ENCODE measurements at regions not wholly inside any gene's neighbourhood (a gene's known extent, or its start where the extent isn't known, plus 50 kb on each side); places are given as distances from the start of the nearest gene placed in this dataset.
"Not testable (repeated sequence)": the region's sequence is repeated elsewhere in the genome, so short reads cannot be mapped to it uniquely, and the experiment has no call there.

GRCh38 chr12:86950043-86950442 is 693.9 kb upstream of the MGAT4C start:
- no peaks in the 10 kb centered on the region for H3K4me1 ChIP-seq (ENCODE audit: insufficient read depth, insufficient read length)
- no peaks in the 10 kb centered on the region for H3K27me3 ChIP-seq (ENCODE audit: insufficient read depth, insufficient read length)
- no peaks in the 10 kb centered on the region for H3K9me3 ChIP-seq (ENCODE audit: insufficient read depth, low read length)
- H3K36me3 ChIP-seq (ENCODE audit: insufficient read depth, insufficient read length, low read length), result no peaks in the 10 kb centered on the region
- DNase-seq (ENCODE audit: low read depth, low spot score), result no peak
- TF ChIP-seq ZNF274 (IDR thresholded peaks at IDR 0.05; ENCODE audit: low read depth, low read length) (no peak), YY1 (IDR thresholded peaks at IDR 0.05; ENCODE audit: insufficient read depth, insufficient read length) (no peak), SUZ12 (IDR thresholded peaks at IDR 0.05; ENCODE audit: extremely low read depth, insufficient read depth, insufficient read length) (no peak)
- no peak overlapping the region for H3K9ac ChIP-seq (ENCODE audit: insufficient read length, low read depth)
- no peak overlapping the region for H3K4me3 ChIP-seq (ENCODE audit: insufficient read length, low read depth)

- H3K9me3 ChIP-seq (ENCODE audit: insufficient read depth, low read length), result no peaks in the 10 kb centered on the region
- H3K4me3 ChIP-seq (ENCODE audit: insufficient read length, low read depth), result no peak overlapping the region
- TF ChIP-seq YY1 (IDR thresholded peaks at IDR 0.05; ENCODE audit: insufficient read depth, insufficient read length) (no peak), SUZ12 (IDR thresholded peaks at IDR 0.05; ENCODE audit: extremely low read depth, insufficient read depth, insufficient read length) (no peak), ZNF274 (IDR thresholded peaks at IDR 0.05; ENCODE audit: low read depth, low read length) (no peak)
- no peaks in the 10 kb centered on the region for H3K4me1 ChIP-seq (ENCODE audit: insufficient read depth, insufficient read length)
- no peaks in the 10 kb centered on the region for H3K36me3 ChIP-seq (ENCODE audit: insufficient read depth, insufficient read length, low read length)
- H3K27me3 ChIP-seq (ENCODE audit: insufficient read depth, insufficient read length), result no peaks in the 10 kb centered on the region
- H3K9ac ChIP-seq (ENCODE audit: insufficient read length, low read depth), result no peak overlapping the region
- no peak for DNase-seq (ENCODE audit: low read depth, low spot score)
Measured at GRCh38 chr12:86948851-86949250, 692.7 kb upstream of the MGAT4C start.

GRCh38 chr12:86945685-86946196 is 689.5 kb upstream of the MGAT4C start:
- Histone ChIP-seq H3K4me1 (ENCODE audit: insufficient read depth, insufficient read length) (no peaks in the 10 kb centered on the region), H3K27me3 (ENCODE audit: insufficient read depth, insufficient read length) (no peaks in the 10 kb centered on the region), H3K9ac (ENCODE audit: insufficient read length, low read depth) (no peak overlapping the region), H3K4me3 (ENCODE audit: insufficient read length, low read depth) (no peak overlapping the region), H3K36me3 (ENCODE audit: insufficient read depth, insufficient read length, low read length) (no peaks in the 10 kb centered on the region), H3K9me3 (ENCODE audit: insufficient read depth, low read length) (no peaks in the 10 kb centered on the region; the same call in 1 of the 2 replicates)
- DNase-seq (ENCODE audit: low read depth, low spot score), result no peak
- TF ChIP-seq SUZ12 (IDR thresholded peaks at IDR 0.05; ENCODE audit: extremely low read depth, insufficient read depth, insufficient read length) (no peak), YY1 (IDR thresholded peaks at IDR 0.05; ENCODE audit: insufficient read depth, insufficient read length) (no peak), ZNF274 (IDR thresholded peaks at IDR 0.05; ENCODE audit: low read depth, low read length) (no peak)

- not testable (repeated sequence) for H3K4me3 ChIP-seq (ENCODE audit: insufficient read length, low read depth); H3K36me3 ChIP-seq (ENCODE audit: insufficient read depth, insufficient read length, low read length); H3K9me3 ChIP-seq (ENCODE audit: insufficient read depth, low read length); H3K27me3 ChIP-seq (ENCODE audit: insufficient read depth, insufficient read length); H3K4me1 ChIP-seq (ENCODE audit: insufficient read depth, insufficient read length); DNase-seq (ENCODE audit: low read depth, low spot score); H3K9ac ChIP-seq (ENCODE audit: insufficient read length, low read depth)
Measured at GRCh38 chr12:86944197-86944819, 688.1 kb upstream of the MGAT4C start.

GRCh38 chr12:86931714-86932113 is 675.5 kb upstream of the MGAT4C start:
- Histone ChIP-seq H3K27me3 (ENCODE audit: insufficient read depth, insufficient read length) (no peaks in the 10 kb centered on the region), H3K4me1 (ENCODE audit: insufficient read depth, insufficient read length) (no peaks in the 10 kb centered on the region), H3K36me3 (ENCODE audit: insufficient read depth, insufficient read length, low read length) (no peaks in the 10 kb centered on the region), H3K9me3 (ENCODE audit: insufficient read depth, low read length) (no peaks in the 10 kb centered on the region), H3K4me3 (ENCODE audit: insufficient read length, low read depth) (no peak overlapping the region), H3K9ac (ENCODE audit: insufficient read length, low read depth) (no peak overlapping the region)
- no peak for DNase-seq (ENCODE audit: low read depth, low spot score)
- TF ChIP-seq SUZ12 (IDR thresholded peaks at IDR 0.05; ENCODE audit: extremely low read depth, insufficient read depth, insufficient read length) (no peak), YY1 (IDR thresholded peaks at IDR 0.05; ENCODE audit: insufficient read depth, insufficient read length) (no peak), ZNF274 (IDR thresholded peaks at IDR 0.05; ENCODE audit: low read depth, low read length) (no peak)

GRCh38 chr12:86929962-86930361 is 673.8 kb upstream of the MGAT4C start:
- no peak for DNase-seq (ENCODE audit: low read depth, low spot score)
- Histone ChIP-seq H3K4me3 (ENCODE audit: insufficient read length, low read depth) (no peak overlapping the region), H3K4me1 (ENCODE audit: insufficient read depth, insufficient read length) (no peaks in the 10 kb centered on the region), H3K36me3 (ENCODE audit: insufficient read depth, insufficient read length, low read length) (no peaks in the 10 kb centered on the region), H3K27me3 (ENCODE audit: insufficient read depth, insufficient read length) (no peaks in the 10 kb centered on the region), H3K9me3 (ENCODE audit: insufficient read depth, low read length) (no peaks in the 10 kb centered on the region), H3K9ac (ENCODE audit: insufficient read length, low read depth) (no peak overlapping the region)
- TF ChIP-seq SUZ12 (IDR thresholded peaks at IDR 0.05; ENCODE audit: extremely low read depth, insufficient read depth, insufficient read length) (no peak), ZNF274 (IDR thresholded peaks at IDR 0.05; ENCODE audit: low read depth, low read length) (no peak), YY1 (IDR thresholded peaks at IDR 0.05; ENCODE audit: insufficient read depth, insufficient read length) (no peak)

- TF ChIP-seq SUZ12 (IDR thresholded peaks at IDR 0.05; ENCODE audit: extremely low read depth, insufficient read depth, insufficient read length), result no peak
- no peak for TF ChIP-seq ZNF274 (IDR thresholded peaks at IDR 0.05; ENCODE audit: low read depth, low read length)
- no peak for TF ChIP-seq YY1 (IDR thresholded peaks at IDR 0.05; ENCODE audit: insufficient read depth, insufficient read length)
- Histone ChIP-seq H3K36me3 (ENCODE audit: insufficient read depth, insufficient read length, low read length) (no peaks in the 10 kb centered on the region), H3K4me3 (ENCODE audit: insufficient read length, low read depth) (no peak overlapping the region), H3K9ac (ENCODE audit: insufficient read length, low read depth) (no peak overlapping the region), H3K27me3 (ENCODE audit: insufficient read depth, insufficient read length) (no peaks in the 10 kb centered on the region), H3K4me1 (ENCODE audit: insufficient read depth, insufficient read length) (no peaks in the 10 kb centered on the region), H3K9me3 (ENCODE audit: insufficient read depth, low read length) (peaks cover 14% of the 10 kb centered on the region; the same call in 1 of the 2 replicates)
- DNase-seq (ENCODE audit: low read depth, low spot score), result peak; percentile 32
Measured at GRCh38 chr12:86917121-86917520, 660.9 kb upstream of the MGAT4C start.
